Right kidney (tissue), 1 donor: ENCODE measurements at regions not wholly inside any gene's neighbourhood (a gene's known extent, or its start where the extent isn't known, plus 50 kb on each side); places are given as distances from the start of the nearest gene placed in this dataset.
"Not testable (repeated sequence)": the region's sequence is repeated elsewhere in the genome, so short reads cannot be mapped to it uniquely, and the experiment has no call there.

Source experiments
- DNase-seq: peaks from one replicate; pipeline ENCODE4 v3.0.0-alpha.2; 2016

GRCh38 chr5:116730706-116731105 is 156.1 kb upstream of the SEMA6A start:
- DNase-seq = no peak

GRCh38 chr5:116730185-116730584 is 155.6 kb upstream of the SEMA6A start:
- DNase-seq = no peak

- no peak for DNase-seq
Measured at GRCh38 chr5:116727248-116727647, 152.6 kb upstream of the SEMA6A start.

- not testable (repeated sequence) for DNase-seq
Measured at GRCh38 chr5:116726180-116726579, 151.6 kb upstream of the SEMA6A start.

- DNase-seq = no peak
Measured at GRCh38 chr5:116724971-116725370, 150.3 kb upstream of the SEMA6A start.

- DNase-seq = no peak
Measured at GRCh38 chr5:116722651-116723050, 148.0 kb upstream of the SEMA6A start.

GRCh38 chr5:116719106-116719505 is 144.5 kb upstream of the SEMA6A start:
- DNase-seq = no peak

- DNase-seq = no peak
Measured at GRCh38 chr5:116718317-116718716, 143.7 kb upstream of the SEMA6A start.

GRCh38 chr5:116709082-116709481 is 134.5 kb upstream of the SEMA6A start:
- DNase-seq = no peak

GRCh38 chr5:116705121-116705519 is 130.5 kb upstream of the SEMA6A start:
- not testable (repeated sequence) for DNase-seq

- DNase-seq = no peak
Measured at GRCh38 chr5:116703941-116704340, 129.3 kb upstream of the SEMA6A start.

- DNase-seq = no peak
Measured at GRCh38 chr5:116703328-116703727, 128.7 kb upstream of the SEMA6A start.

- no peak for DNase-seq
Measured at GRCh38 chr5:116702776-116703175, 128.2 kb upstream of the SEMA6A start.

GRCh38 chr5:116699332-116699731 is 124.7 kb upstream of the SEMA6A start:
- DNase-seq = no peak

- DNase-seq = no peak
Measured at GRCh38 chr5:116696366-116696765, 121.7 kb upstream of the SEMA6A start.

GRCh38 chr5:116695681-116696080 is 121.1 kb upstream of the SEMA6A start:
- no peak for DNase-seq

- DNase-seq = no peak
Measured at GRCh38 chr5:116686438-116686837, 111.8 kb upstream of the SEMA6A start.

- no peak for DNase-seq
Measured at GRCh38 chr5:116685931-116686330, 111.3 kb upstream of the SEMA6A start.

- no peak for DNase-seq
Measured at GRCh38 chr5:116685069-116685468, 110.4 kb upstream of the SEMA6A start.

- no peak for DNase-seq
Measured at GRCh38 chr5:116681334-116682013, 106.9 kb upstream of the SEMA6A start.

GRCh38 chr5:116675626-116675910 is 100.9 kb upstream of the SEMA6A start:
- no peak for DNase-seq

- no peak for DNase-seq
Measured at GRCh38 chr5:116674881-116675625, 100.4 kb upstream of the SEMA6A start.

GRCh38 chr5:116673453-116673852 is 98.8 kb upstream of the SEMA6A start:
- DNase-seq = no peak

- DNase-seq = no peak
Measured at GRCh38 chr5:116672203-116672602, 97.6 kb upstream of the SEMA6A start.
